ENCODE measurements at regions not wholly inside any gene's neighbourhood (a gene's known extent, or its start where the extent isn't known, plus 50 kb on each side); places are given as distances from the start of the nearest gene placed in this dataset.
A peak's percentile ranks its signal among the peaks of the same experiment; 100 is the strongest.

- no peak overlapping the region for H3K4me3 ChIP-seq (ENCODE audit: low read depth, low read length)
- DNase-seq (ENCODE audit: low read depth), result peak; percentile 28
- TF ChIP-seq CTCF (conservative IDR thresholded peaks at IDR 0.05; ENCODE audit: low read depth, low read length), result peak; percentile 30
Observed at GRCh38 chr3:113132571-113132996, 78.8 kb upstream of the BOC start.

- TF ChIP-seq CTCF (conservative IDR thresholded peaks at IDR 0.05; ENCODE audit: low read depth, low read length), result no peak
Observed at GRCh38 chr3:113133140-113133539, 78.2 kb upstream of the BOC start.

GRCh38 chr3:113136071-113136470 is 75.3 kb upstream of the BOC start:
- peak; percentile 55 for DNase-seq (ENCODE audit: low read depth)
- H3K4me3 ChIP-seq (ENCODE audit: low read depth, low read length), result no peak overlapping the region
- TF ChIP-seq CTCF (conservative IDR thresholded peaks at IDR 0.05; ENCODE audit: low read depth, low read length), result peak; percentile 64

More at GRCh38 chr3:113133140-113133539, 78.2 kb upstream of the BOC start:
- H3K4me3 ChIP-seq (ENCODE audit: low read depth, low read length), result no peak overlapping the region
- no peak for DNase-seq (ENCODE audit: low read depth)

- H3K4me3 ChIP-seq (ENCODE audit: low read depth, low read length), result no peak overlapping the region
- no peak for DNase-seq (ENCODE audit: low read depth)
- no peak for TF ChIP-seq CTCF (conservative IDR thresholded peaks at IDR 0.05; ENCODE audit: low read depth, low read length)
Observed at GRCh38 chr3:113136544-113136943, 74.8 kb upstream of the BOC start.

GRCh38 chr3:113138839-113139743 is 72.3 kb upstream of the BOC start:
- no peak for TF ChIP-seq CTCF (conservative IDR thresholded peaks at IDR 0.05; ENCODE audit: low read depth, low read length)
- DNase-seq (ENCODE audit: low read depth), result no peak
- H3K4me3 ChIP-seq (ENCODE audit: low read depth, low read length), result no peak overlapping the region

- no peak overlapping the region for H3K4me3 ChIP-seq (ENCODE audit: low read depth, low read length)
- peak; percentile 58 for DNase-seq (ENCODE audit: low read depth)
- no peak for TF ChIP-seq CTCF (conservative IDR thresholded peaks at IDR 0.05; ENCODE audit: low read depth, low read length)
Observed at GRCh38 chr3:113140876-113141275, 70.5 kb upstream of the BOC start.

GRCh38 chr3:113141543-113141942 is 69.8 kb upstream of the BOC start:
- DNase-seq (ENCODE audit: low read depth), result no peak
- H3K4me3 ChIP-seq (ENCODE audit: low read depth, low read length), result no peak overlapping the region
- no peak for TF ChIP-seq CTCF (conservative IDR thresholded peaks at IDR 0.05; ENCODE audit: low read depth, low read length)

Measured in choroid plexus epithelial cell (primary cell).